ENCODE measurements at regions not wholly inside any gene's neighbourhood (a gene's known extent, or its start where the extent isn't known, plus 50 kb on each side); places are given as distances from the start of the nearest gene placed in this dataset.

DNA sequence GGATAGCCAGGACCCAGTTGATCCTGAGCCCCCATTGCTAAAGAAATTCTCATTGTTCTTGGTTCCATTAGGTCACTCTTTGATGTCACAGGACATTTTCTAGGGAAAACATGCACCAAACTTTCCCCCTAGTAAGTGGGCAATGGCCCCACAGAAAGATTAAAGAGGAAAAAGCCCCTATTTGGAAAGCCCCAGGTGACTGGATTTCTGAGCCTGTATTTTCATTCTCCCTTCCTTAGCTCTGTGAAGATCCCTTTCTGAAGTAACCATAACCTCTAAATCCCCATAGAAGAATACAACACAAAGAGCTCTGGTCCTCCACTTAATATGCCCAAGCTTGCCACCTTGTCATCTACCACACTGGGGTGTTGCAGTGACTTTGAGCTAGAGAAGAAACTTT, 232.3 kb upstream of the FGGY start:
- TF ChIP-seq POLR2AphosphoS5 (IDR thresholded peaks at IDR 0.05; ENCODE audit: low read depth, low read length), result no peak
- TF ChIP-seq, protein P1, sequence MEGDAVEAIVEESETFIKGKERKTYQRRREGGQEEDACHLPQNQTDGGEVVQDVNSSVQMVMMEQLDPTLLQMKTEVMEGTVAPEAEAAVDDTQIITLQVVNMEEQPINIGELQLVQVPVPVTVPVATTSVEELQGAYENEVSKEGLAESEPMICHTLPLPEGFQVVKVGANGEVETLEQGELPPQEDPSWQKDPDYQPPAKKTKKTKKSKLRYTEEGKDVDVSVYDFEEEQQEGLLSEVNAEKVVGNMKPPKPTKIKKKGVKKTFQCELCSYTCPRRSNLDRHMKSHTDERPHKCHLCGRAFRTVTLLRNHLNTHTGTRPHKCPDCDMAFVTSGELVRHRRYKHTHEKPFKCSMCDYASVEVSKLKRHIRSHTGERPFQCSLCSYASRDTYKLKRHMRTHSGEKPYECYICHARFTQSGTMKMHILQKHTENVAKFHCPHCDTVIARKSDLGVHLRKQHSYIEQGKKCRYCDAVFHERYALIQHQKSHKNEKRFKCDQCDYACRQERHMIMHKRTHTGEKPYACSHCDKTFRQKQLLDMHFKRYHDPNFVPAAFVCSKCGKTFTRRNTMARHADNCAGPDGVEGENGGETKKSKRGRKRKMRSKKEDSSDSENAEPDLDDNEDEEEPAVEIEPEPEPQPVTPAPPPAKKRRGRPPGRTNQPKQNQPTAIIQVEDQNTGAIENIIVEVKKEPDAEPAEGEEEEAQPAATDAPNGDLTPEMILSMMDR (IDR thresholded peaks at IDR 0.05), result no peak
- TF ChIP-seq SIN3A (IDR thresholded peaks at IDR 0.05; ENCODE audit: borderline replicate concordance, insufficient read depth, low read depth, low read length), result no peak
- no peak for TF ChIP-seq REST (IDR thresholded peaks at IDR 0.05; ENCODE audit: insufficient read depth in 1 of 2, low read depth in 2 of 2, low read length in 1 of 2)
